Neural progenitor cell (in vitro differentiated cells): ENCODE measurements at regions not wholly inside any gene's neighbourhood (a gene's known extent, or its start where the extent isn't known, plus 50 kb on each side); places are given as distances from the start of the nearest gene placed in this dataset.

ENCODE experiments used
- DNase-seq: peaks from one replicate; pipeline ENCODE4 v3.0.0-alpha.2; 2016; ENCODE audit warnings: low spot score
- H2AFZ ChIP-seq: fragments of 200-600 bp; sonication (generic); replicated peaks from 2 replicates; pipeline ENCODE4 v1.6.1; 2016; ENCODE audit warnings: antibody characterized with exemption
- H3F3A ChIP-seq: fragments of 200-600 bp; sonication (generic); 2 replicates; pipeline ENCODE4 v1.6.1; 2016; ENCODE audit warnings: antibody characterized with exemption, low read depth
- H3K27ac ChIP-seq: fragments of 200-600 bp; sonication (generic); 2 replicates; pipeline ENCODE4 v1.5.1; 2016; ENCODE audit warnings: mild to moderate bottlenecking
- H3K27me3 ChIP-seq: fragments of 200-600 bp; sonication (generic); 2 replicates; pipeline ENCODE4 v1.6.1; 2016; ENCODE audit warnings: mild to moderate bottlenecking, moderate library complexity
- H3K36me3 ChIP-seq: fragments of 200-600 bp; sonication (generic); 2 replicates; pipeline ENCODE4 v1.5.1; 2016
- H3K4me1 ChIP-seq: fragments of 200-600 bp; sonication (generic); 2 replicates; pipeline ENCODE4 v1.6.1; 2016; ENCODE audit warnings: mixed run types
- H3K4me2 ChIP-seq: fragments of 200-600 bp; sonication (generic); 2 replicates; pipeline ENCODE4 v1.6.1; 2016
- H3K4me3 ChIP-seq: fragments of 200-600 bp; sonication (generic); 2 replicates; pipeline ENCODE4 v1.5.1; 2016
- H3K79me2 ChIP-seq: fragments of 200-600 bp; sonication (generic); 2 replicates; pipeline ENCODE4 v1.6.1; 2016; ENCODE audit warnings: low read depth
- H3K9ac ChIP-seq: fragments of 200-600 bp; sonication (generic); 2 replicates; pipeline ENCODE4 v1.6.1; 2016
- H3K9me3 ChIP-seq: fragments of 200-600 bp; sonication (generic); 2 replicates; pipeline ENCODE4 v1.5.1; 2016; ENCODE audit warnings: low read depth
- H4K20me1 ChIP-seq: fragments of 200-600 bp; sonication (generic); 2 replicates; pipeline ENCODE4 v1.6.1; 2016; ENCODE audit warnings: low read depth
- H3K27ac Mint-ChIP-seq: 3 replicates; pipeline ENCODE4 v1.8.0; 2021; ENCODE audit warnings: mixed read lengths
- H3K27me3 Mint-ChIP-seq: 2 replicates; pipeline ENCODE4 v1.8.0; 2022; ENCODE audit warnings: low read depth, mild to moderate bottlenecking, inconsistent platforms, moderate library complexity, mixed read lengths; ENCODE audit not compliant: insufficient read depth
- H3K36me3 Mint-ChIP-seq: 3 replicates; pipeline ENCODE4 v1.8.0; 2021; ENCODE audit warnings: mixed read lengths
- H3K4me1 Mint-ChIP-seq: 3 replicates; pipeline ENCODE4 v1.8.0; 2021; ENCODE audit warnings: mixed read lengths
- H3K4me3 Mint-ChIP-seq: 3 replicates; pipeline ENCODE4 v1.8.0; 2021; ENCODE audit warnings: mild to moderate bottlenecking, moderate library complexity, mixed read lengths
- H3K9me3 Mint-ChIP-seq: 3 replicates; pipeline ENCODE4 v1.8.0; 2020; ENCODE audit warnings: mixed read lengths
- CTCF ChIP-seq: fragments of 200-600 bp; sonication (generic); IDR thresholded peaks from 2 replicates; pipeline ENCODE4 v1.5.1; 2017; ENCODE audit warnings: antibody characterized with exemption, mild to moderate bottlenecking
- EZH2 ChIP-seq: fragments of 200-600 bp; sonication (generic); IDR thresholded peaks from 2 replicates; pipeline ENCODE4 v1.6.1; 2017; ENCODE audit warnings: antibody characterized with exemption, mild to moderate bottlenecking, moderate library complexity
- EZH2phosphoT487 ChIP-seq: fragments of 200-600 bp; sonication (generic); IDR thresholded peaks from 2 replicates; pipeline ENCODE4 v1.6.1; 2017; ENCODE audit warnings: antibody characterized with exemption

DNA sequence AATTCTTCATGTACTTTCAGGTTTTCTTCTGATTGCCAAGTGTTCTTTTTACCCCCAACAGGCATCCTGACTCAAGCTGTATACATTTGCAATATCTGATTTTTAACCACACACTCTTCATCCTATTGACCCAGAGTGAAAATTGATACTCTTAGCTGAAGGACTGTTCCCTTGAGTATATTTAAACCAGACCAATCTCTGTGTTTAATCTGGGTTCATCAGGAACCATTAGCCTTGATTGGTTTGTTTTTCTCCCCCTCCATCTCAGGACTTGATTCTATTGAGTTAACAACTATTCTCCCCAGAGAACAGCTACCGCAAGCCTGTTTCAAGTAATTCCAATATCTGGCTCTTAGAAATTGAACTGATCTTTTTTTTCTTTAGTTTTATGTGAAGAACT lies 222.3 kb upstream of the NOVA1 start:
- Histone ChIP-seq H3K4me3 (no peak overlapping the region), H3K9me3 (no peaks in the 10 kb centered on the region), H3K9ac (no peak overlapping the region), H3F3A (no peaks in the 10 kb centered on the region), H4K20me1 (no peaks in the 10 kb centered on the region), H3K36me3 (no peaks in the 10 kb centered on the region), H2AFZ (no peak overlapping the region), H3K4me2 (no peak overlapping the region), H3K27ac (no peak overlapping the region), H3K27me3 (no peaks in the 10 kb centered on the region), H3K4me1 (no peaks in the 10 kb centered on the region), H3K79me2 (no peaks in the 10 kb centered on the region)
- Mint-ChIP-seq H3K9me3 (no peaks in the 10 kb centered on the region), H3K4me1 (no peaks in the 10 kb centered on the region), H3K36me3 (no peaks in the 10 kb centered on the region), H3K4me3 (no peak overlapping the region), H3K27ac (no peak overlapping the region), H3K27me3 (no peaks in the 10 kb centered on the region)
- no peak for DNase-seq
- TF ChIP-seq EZH2phosphoT487, result no peak
- TF ChIP-seq CTCF, result no peak
- TF ChIP-seq EZH2, result no peak

DNA sequence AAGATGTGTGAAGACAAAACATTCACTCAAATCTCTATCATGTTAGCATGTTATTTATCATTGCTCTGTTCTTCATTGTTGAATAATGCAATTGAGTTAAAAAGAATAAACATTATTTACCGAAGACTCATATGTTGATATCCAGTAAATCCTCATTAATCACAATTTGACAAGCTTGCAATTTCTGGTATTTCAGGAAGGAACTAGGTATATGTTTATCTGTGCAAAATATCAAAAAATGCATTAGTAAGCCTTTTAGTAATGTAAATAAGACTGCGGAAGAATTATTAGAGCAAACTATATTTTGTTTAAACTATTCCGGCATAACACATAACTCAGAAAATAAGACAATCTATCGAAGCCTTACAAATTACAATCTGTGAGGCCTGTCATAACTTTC lies 222.7 kb upstream of the NOVA1 start:
- H3K9ac ChIP-seq, result no peak overlapping the region
- no peaks in the 10 kb centered on the region for H4K20me1 ChIP-seq
- no peak for DNase-seq
- H3K27ac Mint-ChIP-seq, result no peak overlapping the region
- no peak overlapping the region for H3K27ac ChIP-seq
- H2AFZ ChIP-seq, result no peak overlapping the region
- H3K36me3 ChIP-seq, result no peaks in the 10 kb centered on the region
- no peaks in the 10 kb centered on the region for H3K4me1 ChIP-seq
- no peaks in the 10 kb centered on the region for H3K27me3 ChIP-seq
- H3K27me3 Mint-ChIP-seq, result no peaks in the 10 kb centered on the region
- no peaks in the 10 kb centered on the region for H3K9me3 ChIP-seq
- H3K36me3 Mint-ChIP-seq, result no peaks in the 10 kb centered on the region
- no peak overlapping the region for H3K4me3 Mint-ChIP-seq
- no peaks in the 10 kb centered on the region for H3K9me3 Mint-ChIP-seq
- no peak overlapping the region for H3K4me2 ChIP-seq
- H3K4me3 ChIP-seq, result no peak overlapping the region
- H3K79me2 ChIP-seq, result no peaks in the 10 kb centered on the region
- TF ChIP-seq EZH2phosphoT487 (no peak), CTCF (no peak), EZH2 (no peak)
- H3F3A ChIP-seq, result no peaks in the 10 kb centered on the region
- H3K4me1 Mint-ChIP-seq, result no peaks in the 10 kb centered on the region

DNA sequence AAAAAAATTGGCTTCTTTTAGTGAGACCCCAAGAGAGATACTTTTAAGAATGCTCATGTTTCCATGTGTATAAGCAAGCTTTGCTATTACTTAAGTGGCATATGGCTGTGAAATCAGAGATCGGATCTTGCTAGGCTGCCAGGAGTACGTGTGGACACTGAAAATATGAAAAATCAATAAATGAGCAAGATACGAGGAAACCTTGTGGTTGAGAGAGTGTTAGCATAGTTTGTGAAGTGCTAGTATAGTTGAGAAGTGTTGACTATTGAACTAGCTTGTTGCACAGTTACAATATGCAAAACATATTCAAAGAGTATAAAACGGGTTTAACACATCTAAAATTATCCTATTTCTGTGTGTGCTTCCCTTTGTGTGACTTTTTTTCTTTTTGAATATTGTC lies 230.9 kb upstream of the NOVA1 start:
- H3K4me3 ChIP-seq, result no peak overlapping the region
- H3K27ac Mint-ChIP-seq, result no peak overlapping the region

More for the DNA sequence above, 230.9 kb upstream of the NOVA1 start:
- Histone ChIP-seq H3K9ac (no peak overlapping the region), H3K27ac (no peak overlapping the region), H3K4me2 (no peak overlapping the region), H3F3A (no peaks in the 10 kb centered on the region), H3K36me3 (no peaks in the 10 kb centered on the region), H3K9me3 (no peaks in the 10 kb centered on the region), H2AFZ (no peak overlapping the region), H4K20me1 (no peaks in the 10 kb centered on the region), H3K79me2 (no peaks in the 10 kb centered on the region), H3K4me1 (no peaks in the 10 kb centered on the region), H3K27me3 (no peaks in the 10 kb centered on the region)
- TF ChIP-seq EZH2 (no peak), EZH2phosphoT487 (no peak), CTCF (no peak)
- no peaks in the 10 kb centered on the region for H3K36me3 Mint-ChIP-seq
- H3K9me3 Mint-ChIP-seq, result no peaks in the 10 kb centered on the region
- no peaks in the 10 kb centered on the region for H3K27me3 Mint-ChIP-seq
- no peak overlapping the region for H3K4me3 Mint-ChIP-seq
- H3K4me1 Mint-ChIP-seq, result no peaks in the 10 kb centered on the region
- DNase-seq, result no peak
